Mesothelial cell of epicardium (in vitro differentiated cells): ENCODE measurements at regions not wholly inside any gene's neighbourhood (a gene's known extent, or its start where the extent isn't known, plus 50 kb on each side); places are given as distances from the start of the nearest gene placed in this dataset.

Experiments used
- DNase-seq, 2 experiments: peaks; one replicate each; pipeline ENCODE4 v3.0.0; 2021; ENCODE audit warnings: low spot score in 2 of 2; ENCODE audit not compliant: unreplicated experiment in 2 of 2
- H3K27ac Mint-ChIP-seq: 2 replicates; pipeline ENCODE4 v1.8.0; 2021; ENCODE audit warnings: mixed read lengths
- H3K27me3 Mint-ChIP-seq: 2 replicates; pipeline ENCODE4 v1.8.0; 2021; ENCODE audit warnings: low read depth, mixed read lengths
- H3K36me3 Mint-ChIP-seq: 2 replicates; pipeline ENCODE4 v1.8.0; 2021; ENCODE audit warnings: mixed read lengths
- H3K4me1 Mint-ChIP-seq: 2 replicates; pipeline ENCODE4 v1.8.0; 2021; ENCODE audit warnings: mixed read lengths
- H3K4me3 Mint-ChIP-seq: 2 replicates; pipeline ENCODE4 v1.8.0; 2021; ENCODE audit warnings: mild to moderate bottlenecking, moderate library complexity, mixed read lengths
- H3K9me3 Mint-ChIP-seq: 2 replicates; pipeline ENCODE4 v1.8.0; 2021; ENCODE audit warnings: mixed read lengths
- TF ChIP-seq, protein P1 (sequence below): fragments of 200-600 bp; sonication (generic); IDR thresholded peaks from one replicate; pipeline ENCODE4 v1.5.0; 2021; ENCODE audit warnings: antibody characterized with exemption; ENCODE audit not compliant: unreplicated experiment

DNA sequence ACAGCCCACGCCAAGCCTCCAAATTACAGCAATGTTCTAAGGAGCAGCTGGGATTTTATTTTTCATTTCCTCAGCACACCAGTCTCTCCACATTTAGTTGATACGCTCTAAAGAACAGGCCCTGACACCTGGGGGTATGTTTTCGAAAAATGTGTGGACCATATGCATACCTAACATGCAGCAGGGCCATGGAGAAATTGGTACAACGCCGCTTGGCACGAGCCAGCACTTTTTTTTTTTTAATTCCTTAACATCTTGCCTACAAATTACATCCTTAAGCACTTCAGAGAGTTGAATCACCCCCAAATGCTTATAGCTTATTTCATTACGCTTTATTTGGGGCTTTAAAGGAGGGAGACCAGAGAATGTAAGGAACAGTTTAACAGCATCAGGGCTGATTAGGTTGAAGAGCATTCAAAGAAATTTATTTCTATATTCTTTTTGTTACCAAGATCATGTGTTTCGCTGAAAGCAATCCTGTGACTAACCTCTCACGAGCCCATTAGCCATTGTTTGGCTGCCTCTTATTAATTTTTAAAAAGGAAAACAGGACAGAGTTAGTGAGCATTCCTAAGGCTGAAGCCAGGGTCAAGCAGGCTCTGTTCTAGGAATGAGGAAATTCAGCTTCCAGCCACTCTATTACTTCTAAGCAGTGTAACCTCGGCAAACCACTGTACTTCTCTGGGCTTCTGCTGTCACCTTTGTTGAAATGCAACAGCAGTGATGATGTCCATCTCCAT, 173.8 kb downstream of the ACTL7B start:
- H3K36me3 Mint-ChIP-seq: no peaks in the 10 kb centered on the region
- TF ChIP-seq, protein P1, sequence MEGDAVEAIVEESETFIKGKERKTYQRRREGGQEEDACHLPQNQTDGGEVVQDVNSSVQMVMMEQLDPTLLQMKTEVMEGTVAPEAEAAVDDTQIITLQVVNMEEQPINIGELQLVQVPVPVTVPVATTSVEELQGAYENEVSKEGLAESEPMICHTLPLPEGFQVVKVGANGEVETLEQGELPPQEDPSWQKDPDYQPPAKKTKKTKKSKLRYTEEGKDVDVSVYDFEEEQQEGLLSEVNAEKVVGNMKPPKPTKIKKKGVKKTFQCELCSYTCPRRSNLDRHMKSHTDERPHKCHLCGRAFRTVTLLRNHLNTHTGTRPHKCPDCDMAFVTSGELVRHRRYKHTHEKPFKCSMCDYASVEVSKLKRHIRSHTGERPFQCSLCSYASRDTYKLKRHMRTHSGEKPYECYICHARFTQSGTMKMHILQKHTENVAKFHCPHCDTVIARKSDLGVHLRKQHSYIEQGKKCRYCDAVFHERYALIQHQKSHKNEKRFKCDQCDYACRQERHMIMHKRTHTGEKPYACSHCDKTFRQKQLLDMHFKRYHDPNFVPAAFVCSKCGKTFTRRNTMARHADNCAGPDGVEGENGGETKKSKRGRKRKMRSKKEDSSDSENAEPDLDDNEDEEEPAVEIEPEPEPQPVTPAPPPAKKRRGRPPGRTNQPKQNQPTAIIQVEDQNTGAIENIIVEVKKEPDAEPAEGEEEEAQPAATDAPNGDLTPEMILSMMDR: no peak

DNA sequence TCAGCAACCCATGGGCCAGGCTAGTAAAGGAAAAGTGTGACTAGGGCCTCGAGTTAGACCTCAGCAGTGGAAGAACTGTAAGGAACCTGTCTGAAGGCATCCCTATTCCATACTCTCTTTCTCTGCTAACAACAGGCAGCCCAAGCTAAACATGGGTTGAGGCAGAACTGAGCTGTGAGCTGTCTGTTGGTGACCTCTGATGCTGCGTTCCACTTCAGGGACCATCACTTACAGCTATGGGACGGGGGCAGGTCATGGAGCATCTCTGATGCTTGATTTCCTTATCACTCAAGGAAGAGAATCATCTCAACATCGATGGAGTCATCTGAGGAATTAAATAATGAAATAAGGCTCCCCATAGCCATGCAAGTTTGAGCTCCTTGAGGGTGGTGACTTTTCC, 174.8 kb downstream of the ACTL7B start:
- Mint-ChIP-seq H3K4me1 (no peaks in the 10 kb centered on the region), H3K9me3 (no peaks in the 10 kb centered on the region), H3K4me3 (no peak overlapping the region), H3K27me3 (no peaks in the 10 kb centered on the region), H3K27ac (no peak overlapping the region), H3K36me3 (no peaks in the 10 kb centered on the region)
- DNase-seq: no peak
- TF ChIP-seq, protein P1: no peak

More for the DNA sequence above, 173.8 kb downstream of the ACTL7B start:
- Mint-ChIP-seq H3K4me1 (no peaks in the 10 kb centered on the region), H3K9me3 (peaks cover 10% of the 10 kb centered on the region), H3K27me3 (no peaks in the 10 kb centered on the region), H3K4me3 (no peak overlapping the region), H3K27ac (no peak overlapping the region)
- DNase-seq: no peak

DNA sequence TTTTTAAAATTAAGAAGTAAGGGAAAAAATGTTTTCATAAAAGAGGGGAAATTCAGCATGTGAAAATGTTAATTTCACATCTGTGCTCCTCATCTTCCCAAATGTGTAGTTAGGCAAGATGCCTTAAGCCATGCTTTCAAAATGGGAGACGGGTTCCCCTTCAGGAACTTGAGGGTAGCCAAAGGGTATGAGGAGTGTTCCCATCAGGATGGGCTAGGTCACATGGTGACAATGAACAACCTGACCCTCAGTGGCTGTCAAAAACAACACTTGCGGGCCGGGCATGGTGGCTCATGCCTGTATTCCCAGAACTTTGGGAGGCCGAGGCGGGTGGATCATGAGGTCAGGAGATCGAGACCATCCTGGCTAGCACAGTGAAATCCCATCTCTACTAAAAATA, 178.0 kb downstream of the ACTL7B start:
- Mint-ChIP-seq H3K4me3 (no peak overlapping the region), H3K27ac (no peak overlapping the region), H3K9me3 (no peaks in the 10 kb centered on the region), H3K36me3 (no peaks in the 10 kb centered on the region), H3K4me1 (peaks cover 14% of the 10 kb centered on the region), H3K27me3 (no peaks in the 10 kb centered on the region)
- no peak for DNase-seq
- TF ChIP-seq, protein P1: no peak

DNA sequence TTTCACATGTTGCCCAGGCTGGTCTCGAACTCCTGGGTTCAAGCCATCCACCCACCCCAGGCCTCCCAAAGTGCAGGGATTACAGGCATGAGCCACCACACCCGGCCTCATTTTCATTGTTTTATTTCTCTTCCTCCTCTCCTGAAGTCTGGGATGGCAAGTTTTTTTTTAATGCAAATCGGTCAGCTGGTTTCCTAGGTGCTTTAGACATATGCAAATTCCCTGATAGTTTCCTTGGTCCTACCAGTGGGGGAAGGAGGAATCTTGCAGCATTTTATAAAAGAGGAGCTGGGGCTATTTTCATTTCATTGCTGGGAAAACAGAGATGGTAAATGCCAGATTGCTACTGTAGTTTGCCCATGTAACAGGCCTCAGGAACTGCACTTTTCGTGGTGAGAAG, 179.4 kb downstream of the ACTL7B start:
- Mint-ChIP-seq H3K36me3 (no peaks in the 10 kb centered on the region), H3K27ac (no peak overlapping the region), H3K4me3 (no peak overlapping the region), H3K9me3 (no peaks in the 10 kb centered on the region), H3K4me1 (peaks cover 27% of the 10 kb centered on the region), H3K27me3 (no peaks in the 10 kb centered on the region)
- no peak for DNase-seq
- TF ChIP-seq, protein P1: no peak

DNA sequence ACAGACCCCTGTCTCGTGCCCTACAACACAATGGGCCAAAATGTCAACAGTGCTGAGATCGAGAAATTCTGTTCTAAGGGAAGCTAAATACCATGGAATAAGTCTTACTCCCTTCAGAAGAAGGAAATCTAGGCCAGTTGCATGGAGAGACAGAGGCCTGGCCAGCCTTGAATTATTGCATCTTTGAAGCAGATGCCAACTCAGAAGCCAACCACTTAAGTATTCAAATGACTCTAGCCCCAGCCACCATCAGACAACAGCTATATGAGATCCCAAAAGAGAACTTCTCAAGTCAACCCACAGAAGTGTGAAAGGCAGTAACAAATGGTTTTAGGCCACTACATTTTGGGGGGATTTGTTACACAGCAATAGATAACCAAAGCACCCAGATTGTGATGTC, 180.1 kb downstream of the ACTL7B start:
- no peaks in the 10 kb centered on the region for H3K27me3 Mint-ChIP-seq
- H3K4me1 Mint-ChIP-seq: peaks cover 34% of the 10 kb centered on the region

More for the DNA sequence above, 180.1 kb downstream of the ACTL7B start:
- DNase-seq: no peak
- H3K4me3 Mint-ChIP-seq: no peak overlapping the region
- no peaks in the 10 kb centered on the region for H3K36me3 Mint-ChIP-seq
- no peak overlapping the region for H3K27ac Mint-ChIP-seq
- no peaks in the 10 kb centered on the region for H3K9me3 Mint-ChIP-seq
- TF ChIP-seq, protein P1: no peak
